A673 (cell line): ENCODE measurements at regions not wholly inside any gene's neighbourhood (a gene's known extent, or its start where the extent isn't known, plus 50 kb on each side); places are given as distances from the start of the nearest gene placed in this dataset.
A peak's percentile ranks its signal among the peaks of the same experiment; 100 is the strongest.

Source experiments
- BruUV-seq: library from RNA; stranded (reverse); fragments of 400-500 nt; replicated peaks from 2 replicates; lab custom pipeline; 2021; lab: Mats Ljungman, UMichigan
- CTCF ChIA-PET: fragments of 300-600 bp; sonication (Branson Sonifier 250); formaldehyde crosslinking; loops from one replicate; lab custom pipeline; 2022; ENCODE audit warnings: antibody characterized with exemption; lab: Charles Lee
- POLR2A ChIA-PET: fragments of 300-600 bp; sonication (Branson Sonifier 250); formaldehyde crosslinking; loops from one replicate; lab custom pipeline; 2022; ENCODE audit warnings: antibody characterized with exemption; ENCODE audit not compliant: low non-redundant PET; lab: Charles Lee
- DNase-seq: peaks from one replicate; pipeline ENCODE4 v3.0.0-alpha.2; 2015; ENCODE audit warnings: low spot score
- H3K27ac ChIP-seq: fragments of 200-600 bp; sonication (generic); 2 replicates; pipeline ENCODE4 v1.5.1; 2016; ENCODE audit warnings: mixed run types, low read depth, mild to moderate bottlenecking, mixed read lengths, antibody characterized with exemption, low read length; ENCODE audit not compliant: poor library complexity, severe bottlenecking
- H3K27me3 ChIP-seq: fragments of 200-600 bp; sonication (generic); replicated peaks from 2 replicates; pipeline ENCODE4 v1.6.1; 2017; ENCODE audit warnings: mixed run types, low read depth, mild to moderate bottlenecking, mixed read lengths, antibody characterized with exemption, low read length; ENCODE audit not compliant: insufficient read depth, poor library complexity
- H3K36me3 ChIP-seq: fragments of 200-600 bp; sonication (generic); 2 replicates; pipeline ENCODE4 v1.6.1; 2016; ENCODE audit warnings: mixed run types, mild to moderate bottlenecking, mixed read lengths, antibody characterized with exemption, low read length; ENCODE audit not compliant: insufficient read depth, poor library complexity, severe bottlenecking
- H3K4me1 ChIP-seq: fragments of 200-600 bp; sonication (generic); 2 replicates; pipeline ENCODE4 v1.6.1; 2017; ENCODE audit warnings: mixed run types, mild to moderate bottlenecking, mixed read lengths, antibody characterized with exemption, low read length; ENCODE audit not compliant: insufficient read depth, poor library complexity, severe bottlenecking
- H3K4me3 ChIP-seq: fragments of 200-600 bp; sonication (generic); 2 replicates; pipeline ENCODE4 v1.5.1; 2016; ENCODE audit warnings: low read depth, mixed run types, mild to moderate bottlenecking, mixed read lengths, low read length; ENCODE audit not compliant: poor library complexity, severe bottlenecking
- H3K9me3 ChIP-seq: fragments of 200-600 bp; sonication (generic); 2 replicates; pipeline ENCODE4 v1.6.1; 2016; ENCODE audit warnings: mixed run types, low read depth, mild to moderate bottlenecking, mixed read lengths, antibody characterized with exemption, low read length; ENCODE audit not compliant: poor library complexity, severe bottlenecking
- EZH2 ChIP-seq: fragments of 200-600 bp; sonication (generic); IDR thresholded peaks from 2 replicates; pipeline ENCODE4 v1.6.1; 2017; ENCODE audit warnings: borderline replicate concordance, low read depth, mild to moderate bottlenecking, mixed read lengths, antibody characterized with exemption, low read length; ENCODE audit not compliant: poor library complexity, severe bottlenecking
- intact Hi-C: fragments of 100-400 bp; cut with micrococcal nuclease; formaldehyde crosslinking; loops from one replicate; pipeline ENCODE4 v1.10.0; 2022; ENCODE audit not compliant: unreplicated experiment
- TF ChIP-seq, protein P1 (sequence below): fragments of 300-800, 200-600 bp; sonication (generic); conservative IDR thresholded peaks from 2 replicates; pipeline ENCODE4 v1.5.1; 2017; ENCODE audit warnings: low read depth, mild to moderate bottlenecking, antibody characterized with exemption, low read length, moderate library complexity, mixed read lengths

DNA sequence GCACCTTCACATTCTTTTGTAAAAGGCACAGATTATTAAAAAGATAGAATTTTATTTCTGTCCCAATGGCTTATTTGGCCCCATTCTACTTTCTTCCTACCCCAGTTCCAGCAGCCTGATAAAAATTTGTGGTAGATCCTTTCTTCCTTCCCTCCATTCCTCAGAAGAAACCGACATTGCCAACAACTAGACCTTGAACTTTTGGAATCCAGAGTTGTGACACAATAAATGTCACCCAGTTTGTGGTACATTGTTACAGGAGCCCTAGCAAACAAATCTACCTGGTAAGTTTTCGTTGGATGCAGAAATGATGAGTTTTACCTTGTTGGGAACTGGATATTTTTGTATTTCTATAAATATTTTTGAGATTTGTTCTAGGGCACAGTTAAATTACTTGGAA is 141.6 kb upstream of the IVNS1ABP start:
- Histone ChIP-seq H3K4me1 (peaks cover 7% of the 10 kb centered on the region), H3K4me3 (no peak overlapping the region), H3K9me3 (no peaks in the 10 kb centered on the region), H3K27ac (no peak overlapping the region), H3K36me3 (no peaks in the 10 kb centered on the region), H3K27me3 (no peaks in the 10 kb centered on the region)
- ChIA-PET POLR2A (no interaction called here), CTCF (no interaction called here)
- DNase-seq = no peak
- BruUV-seq = no TSS peak
- intact Hi-C loops = no loop called here
- no peak for TF ChIP-seq EZH2
- TF ChIP-seq, protein P1, sequence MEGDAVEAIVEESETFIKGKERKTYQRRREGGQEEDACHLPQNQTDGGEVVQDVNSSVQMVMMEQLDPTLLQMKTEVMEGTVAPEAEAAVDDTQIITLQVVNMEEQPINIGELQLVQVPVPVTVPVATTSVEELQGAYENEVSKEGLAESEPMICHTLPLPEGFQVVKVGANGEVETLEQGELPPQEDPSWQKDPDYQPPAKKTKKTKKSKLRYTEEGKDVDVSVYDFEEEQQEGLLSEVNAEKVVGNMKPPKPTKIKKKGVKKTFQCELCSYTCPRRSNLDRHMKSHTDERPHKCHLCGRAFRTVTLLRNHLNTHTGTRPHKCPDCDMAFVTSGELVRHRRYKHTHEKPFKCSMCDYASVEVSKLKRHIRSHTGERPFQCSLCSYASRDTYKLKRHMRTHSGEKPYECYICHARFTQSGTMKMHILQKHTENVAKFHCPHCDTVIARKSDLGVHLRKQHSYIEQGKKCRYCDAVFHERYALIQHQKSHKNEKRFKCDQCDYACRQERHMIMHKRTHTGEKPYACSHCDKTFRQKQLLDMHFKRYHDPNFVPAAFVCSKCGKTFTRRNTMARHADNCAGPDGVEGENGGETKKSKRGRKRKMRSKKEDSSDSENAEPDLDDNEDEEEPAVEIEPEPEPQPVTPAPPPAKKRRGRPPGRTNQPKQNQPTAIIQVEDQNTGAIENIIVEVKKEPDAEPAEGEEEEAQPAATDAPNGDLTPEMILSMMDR = no peak

- Histone ChIP-seq H3K4me3 (no peak overlapping the region), H3K27ac (no peak overlapping the region), H3K4me1 (peaks cover 7% of the 10 kb centered on the region), H3K9me3 (no peaks in the 10 kb centered on the region), H3K27me3 (no peaks in the 10 kb centered on the region), H3K36me3 (no peaks in the 10 kb centered on the region)
- ChIA-PET CTCF (no interaction called here), POLR2A (no interaction called here)
- intact Hi-C loops = no loop called here
- no peak for TF ChIP-seq EZH2
- TF ChIP-seq, protein P1 = no peak
- peak; percentile 39 for DNase-seq
- BruUV-seq = no TSS peak
Measured at GRCh38 chr1:185453496-185454192, 136.6 kb upstream of the IVNS1ABP start.

- ChIA-PET CTCF (no interaction called here), POLR2A (no interaction called here)
- BruUV-seq = no TSS peak
- Histone ChIP-seq H3K4me1 (peaks cover 7% of the 10 kb centered on the region), H3K27me3 (no peaks in the 10 kb centered on the region), H3K36me3 (no peaks in the 10 kb centered on the region), H3K4me3 (no peak overlapping the region), H3K27ac (no peak overlapping the region), H3K9me3 (no peaks in the 10 kb centered on the region)
- peak; percentile 17 for DNase-seq
- intact Hi-C loops = no loop called here
- TF ChIP-seq, protein P1 = no peak
Measured at GRCh38 chr1:185450917-185451316, 133.9 kb upstream of the IVNS1ABP start.
